ENCODE measurements at regions not wholly inside any gene's neighbourhood (a gene's known extent, or its start where the extent isn't known, plus 50 kb on each side); places are given as distances from the start of the nearest gene placed in this dataset.

- TF ChIP-seq MAFK (IDR thresholded peaks at IDR 0.05; ENCODE audit: low read depth, low read length) (no peak), BHLHE40 (IDR thresholded peaks at IDR 0.05; ENCODE audit: low read depth, low read length) (no peak), SMC3 (IDR thresholded peaks at IDR 0.05; ENCODE audit: low read depth, low read length) (no peak), MXI1 (IDR thresholded peaks at IDR 0.05; ENCODE audit: borderline replicate concordance, low read depth, low read length) (no peak)
Measured at GRCh38 chr15:92812271-92812670, 87.9 kb upstream of the CHD2 start (continued).

GRCh38 chr15:92813485-92813884, 86.6 kb upstream of the CHD2 start:
- dilution Hi-C loops (cut with HindIII; ENCODE audit: low sequenced_read_pairs, unreplicated experiment) = loop anchor here (25.0 kb wide), 1 partner anchor 124 kb away; no protein-coding TSS in a partner anchor
- H3K14ac ChIP-seq (replicated peaks; ENCODE audit: low read depth, low read length) = no peak overlapping the region
- no peak overlapping the region for H2BK5ac ChIP-seq (ENCODE audit: low read depth, low read length, poor library complexity, severe bottlenecking)
- no peak overlapping the region for H2AFZ ChIP-seq (replicated peaks; ENCODE audit: low read length, poor library complexity)
- no peak overlapping the region for H2AK9ac ChIP-seq (replicated peaks; ENCODE audit: low read depth, low read length, poor library complexity)
- H3K36me3 ChIP-seq (ENCODE audit: control insufficient read depth, insufficient read depth, low read length) = no peaks in the 10 kb centered on the region
- no peak overlapping the region for H4K8ac ChIP-seq (ENCODE audit: low read depth in 2 of 2, low read length in 2 of 2)
- H4K20me1 ChIP-seq (ENCODE audit: insufficient read depth, low read length) = no peaks in the 10 kb centered on the region
- no peak overlapping the region for H3K18ac ChIP-seq (ENCODE audit: low read depth, low read length)
- no peak overlapping the region for H3K4me3 ChIP-seq (ENCODE audit: insufficient read depth, low read depth, low read length)
- H3K23ac ChIP-seq (ENCODE audit: low read depth, low read length) = no peak overlapping the region
- no peak overlapping the region for H2BK20ac ChIP-seq (ENCODE audit: low read depth, low read length)
- no peak overlapping the region for H2BK120ac ChIP-seq (ENCODE audit: low read depth, low read length)
- ChIA-PET POLR2A (ENCODE audit: unreplicated experiment) (interaction anchor here (0.6 kb wide), 1 partner anchor 76 kb away, joined by 3 read pairs; no protein-coding TSS in a partner anchor), CTCF (no interaction called here)
- DNase-seq (no peak), ATAC-seq (ENCODE audit: low read depth) (no peak)
- H4K91ac ChIP-seq (ENCODE audit: insufficient read depth, low read depth, low read length) = no peak overlapping the region
- no peak overlapping the region for H4K5ac ChIP-seq (ENCODE audit: low read depth, low read length)
- no peak overlapping the region for H3K4me2 ChIP-seq (ENCODE audit: low read depth, low read length)
- H3K27me3 ChIP-seq (ENCODE audit: control insufficient read depth, insufficient read depth, low read length) = no peaks in the 10 kb centered on the region
- no peak overlapping the region for H3K9ac ChIP-seq (ENCODE audit: low read depth, low read length)
- peaks cover 2% of the 10 kb centered on the region; the same call in 1 of the 2 replicates for H3K9me1 ChIP-seq (ENCODE audit: insufficient read depth, low read length)
- H3K4me1 ChIP-seq (ENCODE audit: control insufficient read depth, insufficient read depth, low read length) = peaks cover 6% of the 10 kb centered on the region
- intact Hi-C loops (cut with micrococcal nuclease) = no loop called here
- no CpG with 5 or more reads among the region's 4 CpGs for WGBS, 2 experiments (ENCODE audit: extremely low coverage in 2 of 2, insufficient read length in 1 of 2)
- in situ Hi-C loops (cut with MboI; ENCODE audit: low sequenced_read_pairs) = loop anchor here (5.0 to 25.0 kb wide), 2 partner anchors 69 to 1826 kb away; partner anchors contain the start of gene PRC1
- H3K9me3 ChIP-seq (ENCODE audit: control insufficient read depth, insufficient read depth, low read length) = no peaks in the 10 kb centered on the region
- H3K27ac ChIP-seq (ENCODE audit: insufficient read depth, low read length) = no peak overlapping the region
- no peak overlapping the region for H2AK5ac ChIP-seq (ENCODE audit: low read depth, low read length)
- H3K4ac ChIP-seq (ENCODE audit: low read depth, low read length) = no peak overlapping the region
- H3K79me1 ChIP-seq (ENCODE audit: low read depth in 1 of 2, low read length in 2 of 2) = peaks cover 6 to 26% of the 10 kb centered on the region in 2 experiments; a peak in 3 of 4 replicates
- TF ChIP-seq NFE2L2 (IDR thresholded peaks at IDR 0.05; ENCODE audit: low read depth, low read length) = no peak
- no peak for TF ChIP-seq SMC3 (IDR thresholded peaks at IDR 0.05; ENCODE audit: low read depth, low read length)
- TF ChIP-seq POLR2A (IDR thresholded peaks at IDR 0.05; ENCODE audit: low read depth, low read length) = no peak
- no peak for TF ChIP-seq MAFK (IDR thresholded peaks at IDR 0.05; ENCODE audit: low read depth, low read length)
- no peak for TF ChIP-seq CTCF (conservative IDR thresholded peaks at IDR 0.05; ENCODE audit: low read depth, low read length)
- no peak for TF ChIP-seq CHD1 (IDR thresholded peaks at IDR 0.05; ENCODE audit: low read depth, low read length)
- H2BK15ac ChIP-seq (ENCODE audit: low read depth, low read length) = no peak overlapping the region
- no TSS peak for BruUV-seq (replicated peaks)
- no peak overlapping the region for H3K56ac ChIP-seq (ENCODE audit: extremely low read depth, insufficient read depth, low read length)
